ENCODE measurements at regions not wholly inside any gene's neighbourhood (a gene's known extent, or its start where the extent isn't known, plus 50 kb on each side); places are given as distances from the start of the nearest gene placed in this dataset.

DNA sequence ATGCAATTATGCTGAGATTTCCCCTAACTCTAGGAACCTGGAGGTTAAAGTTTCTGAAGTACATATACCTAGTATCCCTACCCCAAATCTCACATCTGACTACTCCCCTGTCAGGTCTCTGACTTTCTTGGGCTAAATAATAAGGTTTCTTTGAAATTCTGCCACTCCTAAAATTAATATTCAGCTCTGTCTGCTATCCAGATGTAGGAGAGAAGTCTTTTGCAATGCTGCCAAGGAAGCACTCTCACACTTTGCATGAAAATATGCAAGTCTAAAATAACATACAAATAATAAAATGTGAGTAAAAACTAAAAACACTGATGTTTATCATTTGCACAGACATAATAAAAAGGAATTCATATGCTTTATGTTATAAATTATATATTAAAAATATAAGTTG lies 196.9 kb upstream of the LRFN5 start:
- DNase-seq (ENCODE audit: low spot score) (no peak), FAIRE-seq (no peak)

DNA sequence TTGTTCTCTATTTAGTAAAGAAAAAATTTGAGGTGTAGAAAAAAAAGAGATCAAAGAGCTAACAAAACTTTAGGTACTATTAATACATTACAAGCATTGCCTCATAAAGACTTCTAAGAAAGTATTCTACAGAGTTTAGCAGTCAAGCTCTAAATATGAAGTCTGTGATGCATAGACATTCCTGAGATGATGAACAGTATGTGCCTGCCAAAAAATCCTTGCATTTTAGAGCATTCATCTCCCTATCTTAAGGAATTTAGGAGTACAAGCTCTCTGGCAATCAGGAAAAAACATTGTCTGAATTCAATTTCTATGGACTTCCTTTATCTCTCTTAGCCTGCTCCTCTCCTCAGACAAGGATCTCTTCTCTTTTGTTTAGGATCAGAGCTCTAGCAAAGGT lies 202.6 kb upstream of the LRFN5 start:
- DNase-seq (ENCODE audit: low spot score) (no peak), FAIRE-seq (no peak)

DNA sequence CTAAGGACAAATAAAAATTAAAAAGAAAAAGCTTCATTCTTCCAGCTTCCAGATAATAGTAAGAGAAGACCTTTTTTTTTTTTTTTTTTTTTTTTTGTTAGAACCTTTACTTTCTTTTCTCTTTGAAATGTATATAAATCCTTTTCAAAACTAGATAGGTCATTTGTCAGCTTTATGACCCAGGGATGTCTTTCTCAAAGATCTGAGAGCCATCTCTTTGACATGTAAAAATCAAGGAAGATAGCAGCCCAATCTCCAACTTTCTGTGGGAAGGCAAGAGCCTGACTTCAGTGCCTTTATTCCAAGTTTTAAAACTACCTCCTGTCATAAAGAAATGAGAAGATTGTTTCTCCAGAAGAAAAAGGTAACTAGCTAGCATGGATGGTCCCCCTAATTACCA lies 203.3 kb upstream of the LRFN5 start:
- no peak for DNase-seq (ENCODE audit: low spot score)
- FAIRE-seq, result no peak

DNA sequence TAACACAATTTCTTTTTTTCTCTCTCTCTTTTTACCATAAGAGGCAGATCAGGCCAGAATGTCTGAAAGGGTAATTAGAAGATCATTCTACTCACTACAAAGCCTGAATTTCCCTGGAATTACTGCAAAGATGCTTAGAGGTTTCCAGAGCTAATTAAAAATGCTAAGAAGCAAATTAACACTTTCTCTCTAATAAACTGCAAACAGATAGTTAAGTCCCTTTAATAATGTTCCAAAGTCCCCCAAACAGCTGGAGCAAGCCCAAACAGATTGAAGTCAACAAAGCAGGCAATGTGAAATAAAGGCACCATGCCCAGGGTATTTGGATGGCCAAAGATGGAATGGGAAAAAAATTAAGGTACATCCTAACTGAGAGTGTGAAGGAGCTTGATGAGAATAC lies 208.8 kb upstream of the LRFN5 start:
- FAIRE-seq (no peak), DNase-seq (ENCODE audit: low spot score) (no peak)

DNA sequence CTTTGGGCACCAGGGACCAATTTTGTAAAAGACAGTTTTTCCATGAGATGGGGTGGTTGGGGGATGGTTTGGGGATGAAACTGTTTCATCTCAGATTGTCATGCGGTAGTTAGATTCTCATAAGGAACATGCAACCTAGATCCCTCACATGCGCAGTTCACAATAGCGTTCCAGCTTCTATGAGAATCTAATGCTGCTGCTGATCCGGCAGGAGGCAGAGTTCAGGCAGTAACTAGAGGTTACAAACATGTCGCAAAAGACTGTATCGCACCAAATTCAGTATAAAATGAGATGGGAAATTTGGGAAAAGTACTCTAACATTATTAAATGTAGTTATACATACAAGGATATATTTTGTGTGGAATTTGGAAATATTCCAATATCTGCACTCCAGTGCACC lies 213.2 kb upstream of the LRFN5 start:
- DNase-seq (ENCODE audit: low spot score) (no peak), FAIRE-seq (no peak)

DNA sequence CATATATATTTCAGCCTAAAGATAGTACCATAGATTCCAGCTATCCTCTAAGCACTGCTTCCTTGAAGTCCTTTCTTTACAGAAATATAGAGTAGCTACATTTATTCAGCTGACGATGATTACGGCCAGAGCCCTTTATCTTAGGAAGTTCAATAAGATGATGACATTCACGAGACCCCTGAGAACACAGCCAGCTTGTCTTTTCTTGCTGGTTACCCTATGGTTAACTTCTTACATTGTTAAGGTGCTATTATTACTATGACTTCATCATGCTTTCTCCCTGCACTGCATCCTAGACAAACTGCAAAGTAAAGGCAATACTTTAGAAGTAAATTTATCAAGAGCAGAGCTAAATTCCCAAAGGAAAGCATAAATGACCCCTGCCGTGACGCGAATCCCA lies 214.4 kb upstream of the LRFN5 start:
- FAIRE-seq, result no peak
- no peak for DNase-seq (ENCODE audit: low spot score)

DNA sequence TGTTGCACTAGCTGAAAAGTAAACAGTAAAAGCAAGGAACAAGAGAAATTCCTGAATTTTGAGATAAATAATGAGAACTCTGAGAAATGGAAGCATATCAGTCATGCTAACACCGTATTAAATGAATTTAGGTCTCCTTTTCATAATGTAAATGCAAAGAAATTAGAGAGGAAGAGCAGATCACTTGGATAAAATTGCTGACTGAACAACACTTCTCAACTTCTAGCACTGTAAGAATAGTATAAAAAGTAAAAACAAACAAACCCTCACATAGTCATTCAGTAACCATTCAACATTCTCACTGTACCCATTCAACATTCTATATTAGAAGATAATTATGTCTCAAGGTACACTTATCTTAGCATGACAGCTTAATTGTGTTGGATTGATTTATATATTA lies 217.3 kb upstream of the LRFN5 start:
- no peak for FAIRE-seq

DNA sequence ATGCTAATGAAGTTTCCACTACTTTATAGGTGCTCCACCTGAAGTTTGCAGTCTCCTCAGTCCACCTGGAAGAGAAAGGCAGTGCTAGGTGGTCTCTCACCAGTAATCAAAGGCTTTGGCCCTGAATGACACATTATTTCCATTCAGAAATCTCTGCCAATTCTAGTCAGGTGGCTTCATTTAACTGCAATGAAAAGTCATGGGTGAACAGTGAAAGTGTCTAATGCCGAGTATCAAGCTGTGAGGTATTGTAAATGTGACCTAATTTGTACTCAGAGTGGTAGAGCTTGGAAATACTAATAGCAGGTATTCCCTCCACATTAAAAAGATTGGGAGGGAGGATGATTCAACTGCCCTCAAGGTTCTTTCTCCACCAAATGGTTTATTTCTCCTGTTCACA lies 220.9 kb upstream of the LRFN5 start:
- no peak for FAIRE-seq
- DNase-seq (ENCODE audit: low spot score), result no peak

More for the DNA sequence above, 217.3 kb upstream of the LRFN5 start:
- DNase-seq (ENCODE audit: low spot score), result no peak

DNA sequence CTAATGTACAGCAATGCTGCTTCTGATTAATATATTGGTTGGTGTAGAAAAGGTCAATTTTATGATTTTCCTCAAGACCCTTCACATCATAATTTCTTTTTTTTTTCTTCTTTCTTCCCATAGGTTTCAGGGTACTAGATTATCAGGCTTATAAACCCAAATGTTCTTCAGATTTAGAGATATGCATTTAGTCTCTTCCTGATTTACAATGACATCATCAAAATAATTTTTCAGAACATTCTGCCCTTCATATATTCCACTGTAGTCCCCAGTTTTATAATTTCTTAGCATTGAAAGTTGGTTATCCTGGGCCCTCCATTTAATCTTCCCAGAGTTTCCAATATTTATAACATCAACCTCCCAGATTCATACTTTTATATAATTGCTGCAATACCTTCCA lies 226.7 kb upstream of the LRFN5 start:
- DNase-seq (ENCODE audit: low spot score), result no peak
- FAIRE-seq, result no peak

DNA sequence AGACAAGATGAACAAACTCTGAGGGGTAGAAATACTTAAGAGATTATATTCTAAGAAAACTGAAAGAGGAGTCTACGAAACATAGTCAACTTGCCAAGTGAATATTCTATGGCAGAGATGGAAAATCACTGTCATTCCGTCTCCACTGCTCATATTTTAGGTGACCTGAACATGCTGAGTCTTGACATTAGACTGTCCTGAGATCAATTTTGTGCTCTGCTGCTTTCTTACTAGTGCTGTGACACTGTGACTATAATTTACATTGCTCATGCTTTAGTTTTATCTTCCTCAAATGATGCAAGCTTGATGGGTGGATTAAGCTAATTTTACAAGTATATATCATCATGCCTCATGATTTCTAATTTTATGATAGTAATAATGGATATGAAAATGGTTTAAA lies 228.2 kb upstream of the LRFN5 start:
- FAIRE-seq (no peak), DNase-seq (ENCODE audit: low spot score) (no peak)

DNA sequence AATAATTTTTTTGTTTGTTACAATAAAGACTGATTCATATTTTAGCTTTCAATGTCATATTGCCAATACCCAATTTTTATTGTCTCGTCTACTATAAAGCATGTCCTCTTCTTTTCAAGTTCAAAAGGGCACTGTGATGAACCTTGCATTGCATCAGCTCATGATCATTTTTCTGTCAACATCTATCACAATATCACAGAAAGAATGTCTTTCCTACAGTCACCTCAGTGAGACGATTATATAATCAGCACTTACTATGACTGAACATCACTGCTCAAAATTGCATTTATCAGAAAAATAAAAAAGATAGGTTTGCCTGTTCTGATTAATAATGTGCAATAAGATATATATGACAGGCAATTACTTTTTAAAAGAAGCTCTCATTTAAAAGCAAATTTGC lies 228.7 kb upstream of the LRFN5 start:
- FAIRE-seq (no peak), DNase-seq (ENCODE audit: low spot score) (no peak)

DNA sequence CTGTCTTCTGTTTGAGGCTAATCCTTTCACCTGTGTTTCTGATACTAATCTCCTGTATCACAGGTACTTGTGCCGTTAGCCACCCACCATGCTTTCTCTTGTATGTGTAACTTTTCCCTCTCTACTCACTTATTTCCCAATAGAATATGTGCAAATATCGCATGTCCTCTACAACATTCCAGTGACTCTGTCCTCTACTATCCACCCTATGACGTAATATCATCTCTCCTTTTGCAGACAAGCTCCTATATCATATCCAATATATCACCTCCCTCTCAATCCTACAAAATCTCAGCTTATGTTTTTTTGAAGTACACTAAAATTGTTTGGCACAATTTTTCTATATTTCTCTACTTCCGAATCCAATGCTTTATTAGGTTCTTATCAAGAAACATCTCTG lies 232.6 kb upstream of the LRFN5 start:
- DNase-seq (ENCODE audit: low spot score), result no peak
- no peak for FAIRE-seq

DNA sequence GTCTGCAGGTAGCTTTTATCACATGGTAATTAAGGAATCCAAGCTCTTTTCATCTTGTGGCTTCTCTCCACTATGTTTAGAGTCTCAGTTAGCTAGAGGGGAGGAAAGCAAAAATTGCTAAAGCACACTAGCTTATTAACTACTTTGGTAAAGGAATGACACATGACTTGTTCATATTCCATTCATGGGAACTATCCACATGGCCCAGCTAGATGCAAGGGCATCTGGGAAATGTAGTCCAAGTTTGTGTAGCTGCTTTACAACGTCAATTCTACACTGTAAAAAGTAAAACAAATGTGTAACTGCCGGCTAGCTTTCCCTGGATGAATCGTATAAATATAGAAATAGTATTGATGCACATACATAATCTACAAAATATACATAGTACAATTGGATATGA lies 244.5 kb upstream of the LRFN5 start:
- DNase-seq (ENCODE audit: low spot score) (no peak), FAIRE-seq (no peak)

DNA sequence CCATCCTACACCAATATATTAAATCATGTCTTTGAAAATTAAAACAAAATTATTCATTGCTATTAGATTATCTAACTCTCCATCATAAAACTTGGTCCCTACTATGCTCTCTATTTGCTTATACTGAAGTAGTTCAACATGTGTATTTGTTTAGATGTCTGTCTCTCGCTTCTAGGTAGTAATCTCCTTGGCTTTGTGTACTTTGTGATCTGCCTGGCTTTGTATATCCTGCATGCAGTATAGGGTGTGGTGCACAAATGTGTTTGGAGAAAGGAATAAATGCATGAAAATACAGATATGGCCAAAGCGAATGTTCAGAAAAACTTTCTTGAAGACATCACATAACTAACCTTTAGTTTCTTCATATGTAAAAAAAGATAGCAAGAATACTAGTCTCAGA lies 246.6 kb upstream of the LRFN5 start:
- FAIRE-seq, result no peak
- no peak for DNase-seq (ENCODE audit: low spot score)

DNA sequence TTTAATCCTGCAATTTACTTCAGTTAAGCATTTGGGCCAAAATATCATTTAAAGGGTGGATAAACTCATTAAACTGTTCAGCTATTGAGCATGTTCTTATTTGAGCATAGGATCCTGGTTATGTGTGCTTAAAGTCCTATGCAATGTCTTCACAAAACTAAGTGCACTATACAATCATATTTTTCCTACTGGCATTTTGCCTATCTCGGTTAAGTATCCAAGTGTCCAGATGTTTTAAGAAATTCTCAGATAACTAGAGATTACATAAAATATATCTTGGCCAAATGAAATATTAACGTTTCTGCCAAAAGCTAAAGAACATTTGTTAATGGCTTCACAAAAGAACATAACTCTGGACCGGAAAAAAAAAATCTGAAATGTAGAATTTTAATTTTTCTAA lies 250.8 kb upstream of the LRFN5 start:
- no peak for FAIRE-seq

DNA sequence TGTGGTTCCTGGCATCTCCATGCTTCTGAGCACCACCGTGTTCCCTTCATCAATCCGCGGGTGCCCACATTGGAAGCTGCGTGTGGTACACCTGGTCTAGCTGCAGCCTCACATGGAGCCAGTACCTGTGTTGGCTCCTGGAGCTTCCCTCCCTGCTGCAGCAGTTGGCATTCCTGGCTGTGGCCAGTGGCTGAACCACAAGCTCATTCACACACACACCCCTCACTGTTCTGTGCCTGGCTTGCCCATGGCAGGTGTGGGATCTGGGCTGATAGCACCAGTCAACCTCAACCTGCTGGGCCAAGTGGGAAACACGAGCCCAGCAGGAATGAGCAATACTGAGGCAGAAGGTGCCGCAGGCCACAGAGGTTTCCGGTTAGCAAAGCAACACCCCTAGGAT lies 256.2 kb upstream of the LRFN5 start:
- DNase-seq (ENCODE audit: low spot score), result no peak
- FAIRE-seq, result no peak

More for the DNA sequence above, 250.8 kb upstream of the LRFN5 start:
- DNase-seq (ENCODE audit: low spot score), result no peak

DNA sequence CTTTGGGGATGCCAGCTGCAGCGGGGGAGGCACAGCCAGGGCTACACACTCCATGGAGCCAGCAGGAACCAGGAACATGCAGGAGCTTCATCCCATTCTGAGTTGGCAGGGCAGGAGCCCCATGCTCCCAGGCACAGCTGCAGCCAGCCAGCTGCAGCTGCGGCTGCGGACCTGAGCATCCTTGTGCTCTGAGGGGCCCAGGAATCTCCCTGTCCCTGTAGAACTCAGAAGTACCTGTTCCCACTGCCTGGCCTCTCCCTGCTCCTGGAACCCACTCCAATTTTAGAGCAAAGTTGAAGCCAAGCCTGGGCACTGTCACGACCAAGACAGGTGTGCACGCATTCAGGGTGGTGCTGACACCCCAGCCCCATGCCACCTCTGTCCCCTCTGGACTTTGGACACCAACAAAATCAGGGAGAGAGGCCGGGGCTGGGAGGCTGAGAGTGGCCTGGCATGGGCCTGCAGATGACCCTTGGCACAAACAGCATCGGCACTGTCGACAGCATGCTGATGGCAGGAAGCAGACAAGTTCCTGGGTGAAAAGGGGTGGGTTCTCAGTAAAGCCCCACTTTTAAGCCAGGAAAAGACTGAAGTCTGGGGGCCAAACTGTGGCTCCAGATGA lies 257.3 kb upstream of the LRFN5 start:
- no peak for DNase-seq (ENCODE audit: low spot score)
- no peak for FAIRE-seq

DNA sequence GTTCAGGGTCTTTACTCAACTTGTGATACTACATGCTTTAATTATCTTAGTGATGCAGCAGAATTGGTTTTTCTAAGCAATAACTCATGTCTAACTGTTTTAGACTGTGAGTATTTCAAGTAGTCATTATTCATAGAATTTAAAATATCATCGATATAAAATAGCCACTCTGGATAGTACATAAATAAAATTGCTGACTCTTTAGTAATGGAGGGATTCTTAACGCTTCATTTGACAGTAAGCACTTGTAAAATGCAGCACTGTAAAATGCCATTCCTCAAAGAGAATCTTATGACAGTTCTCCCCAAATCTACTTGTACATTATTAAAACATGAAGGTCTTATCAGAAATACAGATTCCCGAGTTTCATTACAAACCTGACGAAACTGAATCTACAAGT lies 262.8 kb upstream of the LRFN5 start:
- no peak for FAIRE-seq
- DNase-seq (ENCODE audit: low spot score), result no peak

DNA sequence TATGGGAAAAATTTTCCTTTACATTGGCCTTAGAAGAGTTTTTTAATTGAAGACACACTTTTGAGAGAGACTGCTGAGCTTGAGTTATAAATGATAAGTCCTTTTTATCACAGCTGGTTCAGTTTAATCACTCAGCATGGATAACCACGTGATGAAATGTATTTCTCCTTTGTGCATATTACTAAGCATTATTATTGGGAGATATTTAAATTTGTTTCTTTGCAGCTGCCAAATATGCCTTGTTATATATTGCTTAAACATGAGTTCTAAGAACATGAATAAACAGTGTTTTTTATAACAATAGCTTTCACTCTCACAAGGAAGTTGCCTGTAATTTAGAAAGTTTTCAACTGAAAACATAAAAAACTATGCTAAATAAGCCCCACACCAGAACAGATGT lies 293.5 kb upstream of the LRFN5 start:
- FAIRE-seq (no peak), DNase-seq (ENCODE audit: low spot score) (no peak)

DNA sequence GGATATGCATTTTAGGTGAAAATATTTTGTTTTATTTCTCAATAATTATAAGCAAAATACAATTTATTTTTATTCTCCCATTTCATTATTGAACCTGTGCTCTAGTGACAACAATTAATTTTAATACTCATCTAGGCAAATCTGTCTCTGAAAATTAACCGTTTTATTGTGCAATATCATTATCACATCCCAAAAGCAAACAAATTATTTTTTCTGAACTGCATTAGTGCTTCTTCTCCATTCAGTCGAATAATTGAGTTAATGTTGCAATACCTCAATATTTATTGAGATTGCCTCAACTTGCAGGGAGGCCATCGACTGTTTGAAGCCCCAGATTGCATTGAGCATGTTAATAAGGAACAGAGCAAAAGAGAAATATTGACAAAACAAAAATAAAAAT lies 303.2 kb upstream of the LRFN5 start:
- DNase-seq (ENCODE audit: low spot score), result no peak
- FAIRE-seq, result no peak

DNA sequence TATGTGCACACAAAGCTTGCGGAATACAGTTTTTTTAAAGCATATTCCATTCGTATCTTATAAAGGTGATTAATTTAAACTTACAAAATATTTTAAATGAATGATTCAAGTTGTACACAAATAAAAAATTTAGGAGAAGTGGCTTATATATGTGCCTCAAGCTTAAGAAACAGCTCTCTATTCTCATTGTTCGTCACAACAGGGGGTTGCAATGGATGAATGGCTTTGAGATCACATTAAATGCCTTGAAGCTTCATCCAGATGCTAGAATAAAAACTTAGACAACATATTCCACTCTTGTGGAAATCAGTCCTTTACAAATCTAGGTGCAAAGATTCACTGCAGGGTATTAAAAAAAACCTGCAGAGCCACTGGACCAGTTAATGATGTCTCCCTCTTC lies 303.9 kb upstream of the LRFN5 start:
- DNase-seq (ENCODE audit: low spot score), result no peak
- FAIRE-seq, result no peak

DNA sequence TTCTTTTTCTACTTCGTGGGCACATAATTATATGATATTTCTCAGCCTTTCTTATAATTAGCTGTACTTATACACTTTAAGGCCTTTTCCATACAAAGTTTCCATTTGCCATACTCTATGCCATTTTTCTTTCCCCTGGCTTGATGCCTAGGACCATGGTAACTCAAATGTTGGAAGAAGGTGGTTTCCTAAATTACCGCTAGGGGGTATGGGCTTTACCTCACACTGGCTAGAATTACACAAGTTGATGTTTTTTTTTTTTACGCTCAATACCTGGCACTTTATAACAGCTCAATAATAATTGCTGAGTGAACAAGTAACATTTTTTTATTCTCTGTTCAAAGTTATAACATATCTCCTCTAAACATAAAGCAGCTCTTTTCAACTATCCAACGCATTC lies 306.8 kb upstream of the LRFN5 start:
- DNase-seq (ENCODE audit: low spot score) (no peak), FAIRE-seq (no peak)

DNA sequence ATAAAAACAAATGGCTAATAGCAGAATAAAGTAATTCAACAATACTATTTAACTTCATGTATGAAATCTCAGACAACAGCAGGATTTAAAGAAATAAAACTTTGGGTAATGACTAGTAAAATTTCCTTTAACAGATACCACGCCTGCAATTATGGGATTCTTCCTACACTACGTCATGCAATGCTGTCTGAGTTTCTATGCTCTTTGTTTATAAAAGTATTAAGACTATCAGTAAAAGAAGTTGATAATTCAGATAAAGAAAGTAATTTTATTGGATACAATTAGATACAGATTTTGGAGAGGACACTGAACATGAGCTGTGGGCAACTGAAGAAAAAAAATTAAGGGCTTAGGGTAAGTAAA lies 308.4 kb upstream of the LRFN5 start:
- FAIRE-seq (no peak), DNase-seq (ENCODE audit: low spot score) (no peak)

DNA sequence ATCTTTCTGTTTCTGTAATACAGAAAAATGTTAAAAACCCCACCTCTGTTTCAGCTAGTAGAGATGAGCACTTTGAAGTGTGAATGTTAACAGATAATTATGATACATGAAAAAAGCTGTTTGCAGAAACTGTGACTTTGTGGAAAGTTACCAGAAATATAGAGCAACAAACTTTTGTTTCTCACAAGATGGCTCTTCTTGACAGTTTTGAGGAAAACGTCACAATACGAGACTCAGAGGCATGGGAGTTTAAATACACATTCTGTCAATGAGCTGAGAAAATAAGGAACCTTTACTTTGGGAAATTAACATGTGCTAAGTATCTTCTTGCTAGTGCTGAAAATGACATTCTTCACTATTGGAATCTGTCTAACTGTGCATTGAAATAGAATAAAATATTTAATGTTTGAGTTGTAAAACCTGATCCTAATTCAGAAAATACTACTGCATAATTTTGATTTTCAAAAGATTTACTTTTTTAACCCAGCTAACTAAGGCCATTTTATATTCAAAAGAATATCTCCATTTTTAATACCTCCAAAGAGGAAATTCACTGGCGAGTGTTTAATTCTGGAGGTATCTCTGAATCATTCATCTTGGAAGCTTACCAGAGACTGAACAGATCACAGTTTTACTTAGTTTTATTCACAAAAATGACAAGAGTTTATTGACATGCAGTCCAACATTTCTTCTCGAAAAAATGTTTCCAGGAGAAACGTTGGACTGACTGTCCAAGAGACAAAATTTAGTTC lies 308.9 kb upstream of the LRFN5 start:
- FAIRE-seq, result no peak
- no peak for DNase-seq (ENCODE audit: low spot score)

All from RCC 7860 (cell line).